HG02759 (cell line): ENCODE measurements at regions not wholly inside any gene's neighbourhood (a gene's known extent, or its start where the extent isn't known, plus 50 kb on each side); places are given as distances from the start of the nearest gene placed in this dataset.
"Not testable (repeated sequence)": the region's sequence is repeated elsewhere in the genome, so short reads cannot be mapped to it uniquely, and the experiment has no call there.

ENCODE experiments used
- ATAC-seq: cut with Tn5 transposase; IDR thresholded peaks from one replicate; pipeline ENCODE4 v1.9.1; 2021; ENCODE audit warnings: mild to moderate bottlenecking, moderate library complexity; ENCODE audit not compliant: unreplicated experiment

- ATAC-seq, result no peak
These were observed 872.9 kb downstream of the TAF11L14 start for GRCh38 chr5:18507114-18507513.

- no peak for ATAC-seq
These were observed 883.6 kb downstream of the TAF11L14 start for GRCh38 chr5:18517641-18518380.

GRCh38 chr5:18523380-18523779 is 889.1 kb downstream of the TAF11L14 start:
- ATAC-seq, result no peak

- ATAC-seq, result no peak
These were observed 892.6 kb downstream of the TAF11L14 start for GRCh38 chr5:18526792-18527405.

- ATAC-seq, result no peak
These were observed 898.9 kb downstream of the TAF11L14 start for GRCh38 chr5:18533137-18533536.

- no peak for ATAC-seq
These were observed 899.9 kb downstream of the TAF11L14 start for GRCh38 chr5:18534119-18534518.

- ATAC-seq, result not testable (repeated sequence)
These were observed 901.5 kb downstream of the TAF11L14 start for GRCh38 chr5:18535753-18536152.

GRCh38 chr5:18544421-18544820 is 910.2 kb downstream of the TAF11L14 start:
- no peak for ATAC-seq

GRCh38 chr5:18546591-18546990 is 912.3 kb downstream of the TAF11L14 start:
- no peak for ATAC-seq

GRCh38 chr5:18551716-18552115 is 917.5 kb downstream of the TAF11L14 start:
- ATAC-seq, result no peak

GRCh38 chr5:18553269-18553668 is 919.0 kb downstream of the TAF11L14 start:
- no peak for ATAC-seq

- no peak for ATAC-seq
These were observed 926.3 kb downstream of the TAF11L14 start for GRCh38 chr5:18560602-18561001.

- no peak for ATAC-seq
These were observed 929.6 kb downstream of the TAF11L14 start for GRCh38 chr5:18563853-18564252.

GRCh38 chr5:18566671-18567070 is 932.4 kb downstream of the TAF11L14 start:
- ATAC-seq, result no peak

GRCh38 chr5:18576586-18576985 is 942.3 kb downstream of the TAF11L14 start:
- no peak for ATAC-seq

GRCh38 chr5:18601185-18601584 is 966.9 kb downstream of the TAF11L14 start:
- no peak for ATAC-seq

GRCh38 chr5:18602402-18602801 is 968.1 kb downstream of the TAF11L14 start:
- ATAC-seq, result no peak

GRCh38 chr5:18605186-18605585 is 970.9 kb downstream of the TAF11L14 start:
- peak; percentile 47 for ATAC-seq

- ATAC-seq, result no peak
These were observed 973.3 kb downstream of the TAF11L14 start for GRCh38 chr5:18607570-18607969.

- not testable (repeated sequence) for ATAC-seq
These were observed 982.9 kb downstream of the TAF11L14 start for GRCh38 chr5:18617191-18617590.

GRCh38 chr5:18630458-18631045 is 996.3 kb downstream of the TAF11L14 start:
- no peak for ATAC-seq
